HepG2 (cell line): ENCODE measurements at regions not wholly inside any gene's neighbourhood (a gene's known extent, or its start where the extent isn't known, plus 50 kb on each side); places are given as distances from the start of the nearest gene placed in this dataset.

ENCODE experiments used
- ATAC-seq: fragments of 200-7000 bp; cut with Tn5 transposase; 3 replicates; pipeline ENCODE4 v1.9.1; 2020; ENCODE audit warnings: mild to moderate bottlenecking, moderate library complexity
- BruUV-seq: library from RNA; stranded (reverse); fragments of 400-500 nt; replicated peaks from 2 replicates; lab custom pipeline; 2021; lab: Mats Ljungman, UMichigan
- CTCF ChIA-PET: fragments of 300-600 bp; formaldehyde crosslinking; extraction: SDS; loops from one replicate; lab custom pipeline; 2021; ENCODE audit warnings: low total read pairs, inconsistent platforms, low intra/inter-chr PET ratio; lab: Yijun Ruan, JAX
- POLR2A ChIA-PET: fragments of 350-600 bp; sonication (Branson Sonifier 250); formaldehyde crosslinking; loops from one replicate; lab custom pipeline; 2020; ENCODE audit warnings: antibody characterized with exemption, inconsistent platforms; lab: Yijun Ruan, JAX
- DNase-seq: peaks from one replicate; pipeline ENCODE4 v3.0.0-alpha.2; 2015; ENCODE audit warnings: low spot score
- FAIRE-seq: peaks from 3 replicates; lab custom pipeline; 2011; peaks lifted over from hg19 to GRCh38; lab: Jason Lieb, UNC
- H2AFZ ChIP-seq: one replicate; pipeline ENCODE4 v1.6.1; 2011; ENCODE audit warnings: low read length, inconsistent platforms
- H3K27ac ChIP-seq: fragments of 300-600 bp; 3 replicates; pipeline ENCODE4 v1.8.0; 2011; ENCODE audit warnings: mixed run types, mild to moderate bottlenecking, mixed read lengths, low read length, inconsistent platforms; ENCODE audit not compliant: insufficient read depth; ENCODE audit errors: extremely low read length
- H3K27me3 ChIP-seq, 2 experiments: fragments of 200-600 bp in 1 of 2; 2 replicates in 1 of 2; 3 replicates in 1 of 2; pipeline versions ENCODE4 v1.6.0 to v1.8.0; 2011; ENCODE audit warnings: low read length in 2 of 2, mild to moderate bottlenecking in 2 of 2, moderate library complexity in 2 of 2, inconsistent platforms in 1 of 2; ENCODE audit not compliant: insufficient read depth in 2 of 2, control insufficient read depth in 1 of 2
- H3K36me3 ChIP-seq, 2 experiments: fragments of 200-600 bp in 1 of 2; replicated peaks in 1 of 2; 2 replicates in 1 of 2; 3 replicates in 1 of 2; pipeline versions ENCODE4 v1.5.1 to v1.8.0; 2011; ENCODE audit warnings: low read length in 2 of 2, inconsistent platforms in 1 of 2; ENCODE audit not compliant: insufficient read depth in 2 of 2, control insufficient read depth in 1 of 2
- H3K4me1 ChIP-seq: 2 replicates; pipeline ENCODE4 v1.5.1; 2012; ENCODE audit warnings: low read length, inconsistent platforms; ENCODE audit not compliant: insufficient read depth
- H3K4me2 ChIP-seq: 2 replicates; pipeline ENCODE4 v1.6.0; 2011; ENCODE audit warnings: low read depth, low read length, inconsistent platforms
- H3K4me3 ChIP-seq, 3 experiments: fragments of 200-600 bp in 1 of 3; sonication (generic), shearing (Covaris generic) in 1 of 3; replicated peaks in 1 of 3; 2 replicates each; pipeline ENCODE4 v1.5.1; 2011 to 2016; ENCODE audit warnings: low read length in 3 of 3, inconsistent platforms in 2 of 3, low read depth in 2 of 3, mild to moderate bottlenecking in 2 of 3, control low read depth in 1 of 3, mixed read lengths in 1 of 3; ENCODE audit not compliant: insufficient read depth in 1 of 3
- H3K79me2 ChIP-seq: one replicate; pipeline ENCODE4 v1.6.1; 2011; ENCODE audit warnings: low read length, inconsistent platforms; ENCODE audit not compliant: insufficient read depth
- H3K9ac ChIP-seq: 2 replicates; pipeline ENCODE4 v1.6.0; 2011; ENCODE audit warnings: mild to moderate bottlenecking, low read depth, low read length, inconsistent platforms; ENCODE audit not compliant: insufficient read depth
- H3K9me3 ChIP-seq: 2 replicates; pipeline ENCODE4 v1.5.1; 2012; ENCODE audit warnings: mild to moderate bottlenecking, low read length
- H4K20me1 ChIP-seq: 2 replicates; pipeline ENCODE4 v1.6.0; 2011; ENCODE audit warnings: inconsistent platforms, mild to moderate bottlenecking, low read length, moderate library complexity; ENCODE audit not compliant: insufficient read depth
- BCL6 ChIP-seq: IDR thresholded peaks from 2 replicates; pipeline ENCODE4 v1.6.1; 2016; ENCODE audit warnings: missing genetic modification reagents, missing compliant biosample characterization
- CTCF ChIP-seq: sonication (generic); formaldehyde crosslinking; IDR thresholded peaks from 2 replicates; pipeline ENCODE4 v1.5.0; 2020; ENCODE audit warnings: mild to moderate bottlenecking, missing genetic modification reagents, moderate library complexity
- FUBP1 ChIP-seq: sonication (generic); formaldehyde crosslinking; IDR thresholded peaks from 2 replicates; pipeline ENCODE4 v1.5.1; 2020; ENCODE audit warnings: missing genetic modification reagents, mild to moderate bottlenecking, borderline replicate concordance
- HMGA1 ChIP-seq: sonication (generic); formaldehyde crosslinking; conservative IDR thresholded peaks from 2 replicates; pipeline ENCODE4 v1.4.0; 2020; ENCODE audit warnings: missing genetic modification reagents
- JUNB ChIP-seq: sonication (generic); formaldehyde crosslinking; IDR thresholded peaks from 2 replicates; pipeline ENCODE4 v1.8.0; 2022; ENCODE audit warnings: missing genetic modification reagents, mild to moderate bottlenecking, borderline replicate concordance
- MAFF ChIP-seq: IDR thresholded peaks from 2 replicates; pipeline ENCODE4 v1.6.1; 2011; ENCODE audit warnings: low read depth, low read length, improper control_type of control experiment
- MAFK ChIP-seq, 2 experiments: IDR thresholded peaks in 1 of 2; conservative IDR thresholded peaks in 1 of 2; 2 replicates each; pipeline ENCODE4 v1.6.1; 2011; ENCODE audit warnings: improper control_type of control experiment in 2 of 2, low read length in 2 of 2
- MED8 ChIP-seq: sonication (generic); formaldehyde crosslinking; IDR thresholded peaks from 2 replicates; pipeline ENCODE4 v1.8.1; 2023; ENCODE audit warnings: mild to moderate bottlenecking, missing genetic modification reagents; ENCODE audit not compliant: insufficient replicate concordance
- MTA1 ChIP-seq: sonication (generic); formaldehyde crosslinking; IDR thresholded peaks from 2 replicates; pipeline ENCODE4 v1.4.0; 2020; ENCODE audit warnings: missing genetic modification reagents, mild to moderate bottlenecking, borderline replicate concordance
- NKX3-1 ChIP-seq: sonication (generic); formaldehyde crosslinking; IDR thresholded peaks from 2 replicates; pipeline ENCODE4 v1.5.0; 2020; ENCODE audit warnings: missing genetic modification reagents
- PCBP1 ChIP-seq: fragments of 200-400 bp; formaldehyde crosslinking; IDR thresholded peaks from 2 replicates; pipeline ENCODE4 v1.6.1; 2017; ENCODE audit warnings: mild to moderate bottlenecking, low read depth, low read length, borderline replicate concordance
- SMAD1 ChIP-seq: sonication (generic); formaldehyde crosslinking; IDR thresholded peaks from 2 replicates; pipeline ENCODE4 v1.4.0; 2020; ENCODE audit warnings: missing genetic modification reagents, low read depth, mild to moderate bottlenecking, borderline replicate concordance
- SNRNP70 ChIP-seq: fragments of 200-400 bp; formaldehyde crosslinking; IDR thresholded peaks from 2 replicates; pipeline ENCODE4 v1.6.1; 2017; ENCODE audit warnings: mild to moderate bottlenecking, low read depth, low read length, moderate library complexity
- ZMYM2 ChIP-seq: sonication (generic); formaldehyde crosslinking; IDR thresholded peaks from 2 replicates; pipeline ENCODE4 v1.8.0; 2022; ENCODE audit warnings: mild to moderate bottlenecking, missing genetic modification reagents
- ZNF280D ChIP-seq: sonication (generic); formaldehyde crosslinking; IDR thresholded peaks from 2 replicates; pipeline ENCODE4 v1.5.1; 2020; ENCODE audit warnings: mild to moderate bottlenecking, missing genetic modification reagents
- ZNF431 ChIP-seq: sonication (generic); formaldehyde crosslinking; IDR thresholded peaks from 2 replicates; pipeline ENCODE4 v1.9.0; 2022; ENCODE audit warnings: missing genetic modification reagents, low read depth, mild to moderate bottlenecking, borderline replicate concordance
- ZNF703 ChIP-seq: sonication (generic); formaldehyde crosslinking; IDR thresholded peaks from 2 replicates; pipeline ENCODE4 v1.5.1; 2020; ENCODE audit warnings: missing genetic modification reagents, mild to moderate bottlenecking, moderate library complexity, borderline replicate concordance
- WGBS: methylation state at CpG from one replicate; pipeline ENCODE4 v1.1.6; 2017; ENCODE audit warnings: low lambda C conversion rate; 5-methylcytosine and 5-hydroxymethylcytosine counted together
- in situ Hi-C: cut with HindIII; loops from 2 replicates; pipeline ENCODE4 v1.10.0; 2017; ENCODE audit warnings: low pct_unique_long_range_greater_than_20kb; ENCODE audit not compliant: extremely low pct_ligation_motif_present
- intact Hi-C: fragments of 100-400 bp; cut with micrococcal nuclease; formaldehyde crosslinking; loops from one replicate; pipeline ENCODE4 v1.10.0; 2022; ENCODE audit not compliant: unreplicated experiment

GRCh38 chr20:11976966-11977365 lies 59.3 kb downstream of the BTBD3 start:
- ChIA-PET CTCF (no interaction called here), POLR2A (no interaction called here)
- intact Hi-C loops (no loop called here), in situ Hi-C loops (no loop called here)
- H3K27ac ChIP-seq, result no peak overlapping the region
- TF ChIP-seq PCBP1, result no peak
- no peak for TF ChIP-seq NKX3-1 (CRISPR knock-in tag)
- TF ChIP-seq FUBP1, result no peak
- no peak for TF ChIP-seq JUNB (CRISPR knock-in tag)
- TF ChIP-seq HMGA1, result no peak
- TF ChIP-seq ZNF280D, result no peak
- no peak for TF ChIP-seq MED8 (CRISPR knock-in tag)
- no peak for TF ChIP-seq BCL6
- no peak for TF ChIP-seq ZNF703 (CRISPR knock-in tag)
- TF ChIP-seq MAFK (conservative IDR thresholded peaks at IDR 0.05 in 1 of 2, IDR thresholded peaks at IDR 0.05 in 1 of 2; ENCODE audit: low read length in 2 of 2), result peak; percentile 99 to 100
- no peak for TF ChIP-seq CTCF (CRISPR knock-in tag)
- TF ChIP-seq MAFF, result peak; percentile 99
- no peak for TF ChIP-seq MTA1
- no peak for TF ChIP-seq ZMYM2 (CRISPR knock-in tag)
- no peak for TF ChIP-seq SMAD1 (CRISPR knock-in tag)
- no peak for TF ChIP-seq SNRNP70
- TF ChIP-seq ZNF431 (CRISPR knock-in tag), result no peak
- no peak overlapping the region for H3K4me2 ChIP-seq
- H4K20me1 ChIP-seq, result no peaks in the 10 kb centered on the region
- no peak; the same call in 2 of the 3 replicates for ATAC-seq
- BruUV-seq, result no TSS peak
- H3K9ac ChIP-seq, result no peak overlapping the region
- FAIRE-seq, result no peak
- H3K4me1 ChIP-seq, result peaks cover 5% of the 10 kb centered on the region
- 25% methylated on average over 5 of the region's 5 CpGs for WGBS
- H3K79me2 ChIP-seq, result no peaks in the 10 kb centered on the region
- no peaks in the 10 kb centered on the region for H3K36me3 ChIP-seq
- no peak overlapping the region for H3K4me3 ChIP-seq
- H3K9me3 ChIP-seq, result no peaks in the 10 kb centered on the region
- H2AFZ ChIP-seq, result no peak overlapping the region
- no peak for DNase-seq
- H3K27me3 ChIP-seq, result no peaks in the 10 kb centered on the region
